ENCODE measurements at regions not wholly inside any gene's neighbourhood (a gene's known extent, or its start where the extent isn't known, plus 50 kb on each side); places are given as distances from the start of the nearest gene placed in this dataset.

DNA sequence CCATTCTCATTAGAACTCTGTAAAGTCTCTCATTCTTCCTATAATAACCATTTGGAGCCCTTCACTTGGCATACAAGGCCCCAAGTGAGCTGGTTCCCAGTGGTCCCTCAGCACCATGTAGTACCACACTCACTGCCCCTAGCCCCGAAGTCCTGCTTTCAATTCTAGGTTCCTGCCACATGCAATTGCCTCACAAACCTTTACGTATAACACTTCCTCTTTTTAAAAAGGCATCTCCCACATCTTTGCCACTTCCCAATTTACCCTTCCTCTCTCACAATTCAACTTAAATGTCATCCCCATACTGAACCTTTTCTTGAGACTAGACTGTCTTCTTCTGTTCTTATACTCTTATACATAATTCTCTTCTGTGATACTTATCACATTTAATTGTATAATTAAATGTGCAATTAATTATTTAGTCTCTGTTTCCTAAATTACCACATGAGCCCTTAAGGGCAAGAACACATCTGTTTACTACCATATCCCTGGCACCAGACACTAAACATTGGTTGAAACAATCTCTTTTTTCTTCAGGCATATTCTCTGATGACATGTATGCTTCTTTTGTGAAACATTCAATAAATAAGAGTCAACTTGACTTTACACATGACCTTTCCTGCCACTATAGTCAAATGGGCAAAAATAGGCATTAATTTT, 304.0 kb downstream of the SPRY2 start:
- peak; percentile 87 for DNase-seq (ENCODE audit: low spot score)

DNA sequence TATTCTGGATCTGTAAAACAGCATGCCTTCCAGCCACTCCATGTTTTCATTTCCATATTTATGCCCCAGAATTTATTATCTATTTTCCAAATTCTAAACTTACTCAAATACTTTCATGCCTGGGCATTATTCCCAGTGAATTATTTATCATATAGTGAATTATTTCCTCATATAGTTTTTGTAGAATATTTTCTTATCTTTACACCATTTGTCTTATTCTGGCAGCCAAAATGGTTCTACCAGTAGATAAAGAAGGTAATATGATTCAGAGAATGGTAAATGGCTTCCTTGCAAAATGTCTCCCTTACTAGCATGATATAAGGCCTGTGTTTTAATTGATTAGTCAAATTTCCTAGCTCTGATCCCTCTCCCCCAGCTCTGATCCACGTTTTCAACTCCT, 305.8 kb downstream of the SPRY2 start:
- no peak for DNase-seq (ENCODE audit: low spot score)

DNA sequence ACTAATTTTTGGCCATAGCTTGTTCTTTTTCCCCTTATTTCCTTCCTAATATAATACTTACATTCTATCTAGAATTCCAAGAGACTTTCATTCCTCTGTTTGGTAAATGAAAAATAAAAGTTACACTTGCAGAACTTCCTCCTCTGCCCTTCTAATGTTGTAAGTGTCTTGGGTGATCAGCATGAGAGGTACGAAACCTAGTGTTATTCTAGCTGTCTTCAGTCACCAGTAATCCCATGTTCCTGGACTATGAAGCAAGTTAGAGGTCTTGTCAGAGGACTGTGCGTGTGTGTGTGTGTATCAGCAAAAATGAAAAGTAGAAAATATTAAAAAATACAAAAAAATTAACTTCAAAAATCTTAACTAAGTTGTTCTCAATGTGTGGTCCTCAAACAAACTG, 307.0 kb downstream of the SPRY2 start:
- DNase-seq (ENCODE audit: low spot score), result no peak

GRCh38 chr13:80033286-80033685, 307.6 kb downstream of the SPRY2 start:
- DNase-seq (ENCODE audit: low spot score), result no peak

- DNase-seq (ENCODE audit: low spot score), result peak; percentile 71
Measured at GRCh38 chr13:80030491-80030890, 310.4 kb downstream of the SPRY2 start.

GRCh38 chr13:80029170-80029569, 311.8 kb downstream of the SPRY2 start:
- DNase-seq (ENCODE audit: low spot score), result no peak

- peak; percentile 36 for DNase-seq (ENCODE audit: low spot score)
Measured at GRCh38 chr13:80022146-80022545, 318.8 kb downstream of the SPRY2 start.

- DNase-seq (ENCODE audit: low spot score), result no peak
Measured at GRCh38 chr13:80012251-80012650, 328.7 kb downstream of the SPRY2 start.

- DNase-seq (ENCODE audit: low spot score), result peak; percentile 71
Measured at GRCh38 chr13:80011448-80012212, 329.3 kb downstream of the SPRY2 start.

GRCh38 chr13:80010846-80011245, 330.1 kb downstream of the SPRY2 start:
- peak; percentile 93 for DNase-seq (ENCODE audit: low spot score)

DNA sequence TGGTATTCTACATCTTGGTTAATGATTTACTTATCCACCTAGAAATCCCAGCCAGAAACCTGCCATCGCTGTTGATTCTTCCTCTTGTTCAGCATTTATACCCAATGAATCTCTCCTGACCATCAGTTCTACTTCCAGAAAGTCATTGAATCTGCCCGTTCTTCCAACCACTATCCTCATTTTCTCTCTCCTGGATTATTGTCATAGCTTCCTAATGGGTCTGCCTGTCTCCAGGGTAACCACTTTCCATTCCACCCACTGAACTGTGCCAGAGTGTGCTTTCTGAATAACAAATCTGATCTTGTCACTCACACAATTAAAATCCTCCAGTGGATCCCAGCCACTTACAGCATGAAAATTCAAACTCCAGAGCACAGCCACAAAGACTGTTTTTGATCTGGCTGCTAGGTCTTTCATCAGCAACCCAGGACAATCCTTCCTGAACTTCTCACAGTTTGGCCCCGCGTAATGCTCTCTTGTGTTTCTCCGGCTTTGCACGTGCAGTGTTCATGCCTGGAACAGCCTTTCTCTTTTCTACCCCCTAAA, 330.6 kb downstream of the SPRY2 start:
- peak; percentile 85 for DNase-seq (ENCODE audit: low spot score)

DNA sequence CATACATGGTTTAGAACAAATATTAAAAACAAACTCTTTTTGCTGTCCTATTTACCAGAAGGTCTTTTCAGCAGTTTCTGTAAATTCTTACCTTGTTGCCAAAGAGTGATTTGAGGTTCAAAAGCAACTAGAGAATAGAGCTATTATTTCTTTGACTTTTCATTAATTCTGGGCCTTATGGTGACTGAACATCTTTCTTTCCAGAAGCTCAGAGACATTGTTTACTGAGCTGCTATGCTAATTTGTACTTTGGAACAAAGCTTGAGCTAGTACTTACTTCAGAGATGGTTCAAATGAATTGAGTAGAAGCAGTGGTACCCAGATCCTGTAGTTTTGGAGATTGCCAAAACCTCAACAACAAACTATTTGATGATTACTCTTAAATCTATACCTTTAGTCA, 331.2 kb downstream of the SPRY2 start:
- DNase-seq (ENCODE audit: low spot score), result peak; percentile 80

- DNase-seq (ENCODE audit: low spot score), result no peak
Measured at GRCh38 chr13:80006940-80007339, 334.0 kb downstream of the SPRY2 start.

DNA sequence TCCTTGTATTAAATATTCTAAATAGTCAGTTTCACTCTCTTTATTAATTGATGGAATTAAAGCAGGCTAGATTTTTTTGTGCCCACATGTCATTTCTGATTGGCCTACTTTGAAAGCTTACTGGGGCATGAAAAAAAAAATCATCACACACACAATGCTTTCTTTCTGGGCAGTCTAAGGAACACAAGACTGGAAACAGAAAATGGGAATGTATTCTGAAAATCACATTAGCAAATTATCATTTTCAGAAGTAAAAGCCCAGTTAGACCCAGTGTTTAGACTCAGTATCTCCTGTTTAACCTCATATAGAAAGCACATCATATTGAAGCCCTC, 339.4 kb downstream of the SPRY2 start:
- DNase-seq (ENCODE audit: low spot score), result peak; percentile 32

GRCh38 chr13:80000684-80001509, 340.0 kb downstream of the SPRY2 start:
- DNase-seq (ENCODE audit: low spot score), result no peak

GRCh38 chr13:79999601-80000000, 341.3 kb downstream of the SPRY2 start:
- no peak for DNase-seq (ENCODE audit: low spot score)

- DNase-seq (ENCODE audit: low spot score), result no peak
Measured at GRCh38 chr13:79998381-79998880, 342.5 kb downstream of the SPRY2 start.

DNA sequence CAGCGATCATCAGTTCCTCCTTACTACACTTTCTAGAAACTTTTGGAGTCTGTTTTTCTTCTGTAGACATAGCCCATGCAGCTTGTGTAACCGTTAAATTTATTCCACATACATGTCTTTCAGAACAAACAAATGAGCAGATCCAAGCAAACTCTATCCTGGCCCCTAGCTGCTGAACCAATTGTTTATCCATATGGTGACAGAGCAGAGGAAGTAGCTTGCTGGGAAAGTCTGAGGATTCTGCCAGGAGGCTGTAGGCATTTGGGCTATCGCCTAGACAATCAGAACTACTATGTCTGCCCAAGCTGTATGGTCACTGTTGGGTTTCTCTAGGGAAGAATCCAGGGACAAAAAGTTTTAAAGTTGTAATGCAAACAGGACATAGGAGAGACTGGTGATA, 343.7 kb downstream of the SPRY2 start:
- DNase-seq (ENCODE audit: low spot score), result no peak

- no peak for DNase-seq (ENCODE audit: low spot score)
Measured at GRCh38 chr13:79995334-79995733, 345.6 kb downstream of the SPRY2 start.

- no peak for DNase-seq (ENCODE audit: low spot score)
Measured at GRCh38 chr13:79992111-79992510, 348.8 kb downstream of the SPRY2 start.

- no peak for DNase-seq (ENCODE audit: low spot score)
Measured at GRCh38 chr13:79990048-79990447, 350.9 kb downstream of the SPRY2 start.

DNA sequence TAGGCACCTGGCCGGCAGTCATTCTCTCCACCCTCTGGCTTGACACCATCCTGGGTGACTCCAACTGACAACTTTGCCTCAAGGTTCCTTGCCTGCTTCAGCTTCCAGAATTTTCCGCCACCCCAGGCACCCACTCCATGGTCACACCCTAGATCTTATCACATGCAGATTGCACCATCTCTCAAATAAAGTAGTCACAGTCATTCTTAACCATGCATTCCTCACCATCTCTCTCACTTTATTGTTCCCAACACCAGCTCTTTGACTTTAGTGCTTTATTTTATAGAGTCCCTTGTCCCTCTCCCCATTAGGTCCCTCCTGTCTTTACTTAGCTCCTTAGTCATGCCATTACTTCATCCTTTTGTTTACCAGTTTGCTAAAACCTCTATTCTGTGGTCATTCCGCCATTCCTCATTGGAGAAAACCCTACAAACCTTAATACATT, 351.7 kb downstream of the SPRY2 start:
- DNase-seq (ENCODE audit: low spot score), result no peak
